ENCODE measurements at regions not wholly inside any gene's neighbourhood (a gene's known extent, or its start where the extent isn't known, plus 50 kb on each side); places are given as distances from the start of the nearest gene placed in this dataset.
"Not testable (repeated sequence)": the region's sequence is repeated elsewhere in the genome, so short reads cannot be mapped to it uniquely, and the experiment has no call there.

GRCh38 chr1:47684518-47684917 lies 246.7 kb downstream of the FOXD2 start:
- no peak for DNase-seq (ENCODE audit: low spot score)

- peak; percentile 38 for DNase-seq (ENCODE audit: low spot score)
Measured at GRCh38 chr1:47684964-47685762, 247.3 kb downstream of the FOXD2 start.

- no peak for DNase-seq (ENCODE audit: low spot score)
Measured at GRCh38 chr1:47685763-47686066, 247.9 kb downstream of the FOXD2 start.

- no peak for DNase-seq (ENCODE audit: low spot score)
Measured at GRCh38 chr1:47686731-47687630, 249.1 kb downstream of the FOXD2 start.

GRCh38 chr1:47687631-47688460 lies 250.0 kb downstream of the FOXD2 start:
- no peak for DNase-seq (ENCODE audit: low spot score)

- DNase-seq (ENCODE audit: low spot score) = no peak
Measured at GRCh38 chr1:47688461-47689296, 250.8 kb downstream of the FOXD2 start.

GRCh38 chr1:47689894-47690293 lies 252.1 kb downstream of the FOXD2 start:
- DNase-seq (ENCODE audit: low spot score) = no peak

- DNase-seq (ENCODE audit: low spot score) = no peak
Measured at GRCh38 chr1:47690341-47691250, 252.8 kb downstream of the FOXD2 start.

GRCh38 chr1:47691293-47691692 lies 253.4 kb downstream of the FOXD2 start:
- not testable (repeated sequence) for DNase-seq (ENCODE audit: low spot score)

- no peak for DNase-seq (ENCODE audit: low spot score)
Measured at GRCh38 chr1:47692196-47692595, 254.4 kb downstream of the FOXD2 start.

GRCh38 chr1:47693115-47693514 lies 255.3 kb downstream of the FOXD2 start:
- no peak for DNase-seq (ENCODE audit: low spot score)

- DNase-seq (ENCODE audit: low spot score) = no peak
Measured at GRCh38 chr1:47694011-47694890, 256.4 kb downstream of the FOXD2 start.

- DNase-seq (ENCODE audit: low spot score) = no peak
Measured at GRCh38 chr1:47696404-47696736, 258.5 kb downstream of the FOXD2 start.

GRCh38 chr1:47696737-47697441 lies 259.0 kb downstream of the FOXD2 start:
- DNase-seq (ENCODE audit: low spot score) = peak; percentile 70

GRCh38 chr1:47697616-47698335 lies 259.9 kb downstream of the FOXD2 start:
- DNase-seq (ENCODE audit: low spot score) = peak; percentile 74

GRCh38 chr1:47699492-47700235 lies 261.8 kb downstream of the FOXD2 start:
- DNase-seq (ENCODE audit: low spot score) = peak; percentile 9

GRCh38 chr1:47701283-47701682 lies 263.4 kb downstream of the FOXD2 start:
- DNase-seq (ENCODE audit: low spot score) = no peak
